ENCODE measurements at regions not wholly inside any gene's neighbourhood (a gene's known extent, or its start where the extent isn't known, plus 50 kb on each side); places are given as distances from the start of the nearest gene placed in this dataset.
"Not testable (repeated sequence)": the region's sequence is repeated elsewhere in the genome, so short reads cannot be mapped to it uniquely, and the experiment has no call there.

DNA sequence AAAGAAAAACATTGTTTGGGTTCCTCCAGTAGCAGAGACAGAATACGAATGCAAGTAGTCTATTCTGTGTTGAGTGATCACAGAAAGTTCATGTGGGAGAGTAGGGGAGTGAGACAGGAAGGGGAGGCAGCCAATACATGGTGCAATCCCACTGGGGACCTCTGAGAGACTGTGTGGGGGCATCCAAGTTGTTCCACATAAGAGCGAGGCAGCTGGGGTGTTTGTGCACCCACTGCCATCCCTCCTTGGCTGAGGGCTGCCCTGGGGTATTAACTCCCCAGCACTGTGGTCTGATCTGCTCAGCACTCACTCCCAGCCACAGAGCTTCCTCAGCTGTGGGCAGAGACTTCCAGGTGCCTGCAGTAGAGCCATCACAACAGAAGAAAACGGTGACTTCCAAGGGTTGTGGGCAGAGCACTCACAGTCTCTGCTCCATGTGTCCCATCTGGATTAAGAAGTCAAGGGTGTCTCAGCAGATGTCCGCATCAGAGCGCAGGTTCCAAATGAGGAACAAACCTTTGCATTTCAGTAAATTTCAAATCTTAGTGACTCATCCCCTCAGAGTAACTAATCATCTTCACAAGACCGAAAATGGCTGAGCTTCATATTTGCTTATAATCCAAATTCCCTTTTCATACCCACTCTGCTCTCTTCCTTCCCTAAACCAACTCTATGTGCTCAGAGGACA is 101.9 kb upstream of the NAA20 start:
- no peak overlapping the region for H3K4me3 ChIP-seq (ENCODE audit: low read depth, low read length)
- no peak for TF ChIP-seq CTCF (conservative IDR thresholded peaks at IDR 0.05; ENCODE audit: low read depth, low read length)
- DNase-seq (ENCODE audit: low read depth), result peak; percentile 47

- no peak for DNase-seq (ENCODE audit: low read depth)
- no peak overlapping the region for H3K4me3 ChIP-seq (ENCODE audit: low read depth, low read length)
These were observed 100.4 kb upstream of the NAA20 start for GRCh38 chr20:19916531-19917485.

DNA sequence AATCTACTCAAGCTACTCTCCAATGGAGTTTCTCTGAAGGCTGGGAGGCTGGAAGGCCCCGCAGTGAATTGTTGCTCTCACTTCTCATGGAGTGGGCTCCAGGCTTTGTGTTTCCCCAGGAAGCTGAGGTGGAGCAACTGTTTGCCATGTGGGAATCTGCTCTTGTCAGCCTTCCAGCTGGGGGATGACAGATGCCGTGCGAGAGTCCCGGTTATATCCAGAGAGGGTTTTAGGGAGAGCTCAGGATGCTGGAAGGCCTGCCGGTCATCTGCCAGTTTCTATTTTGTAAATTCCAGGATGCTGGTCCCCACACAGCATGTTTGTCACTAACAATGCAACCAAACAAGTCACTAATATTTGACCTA is 98.2 kb upstream of the NAA20 start:
- DNase-seq (ENCODE audit: low read depth), result no peak
- H3K4me3 ChIP-seq (ENCODE audit: low read depth, low read length), result no peak overlapping the region
- no peak for TF ChIP-seq CTCF (conservative IDR thresholded peaks at IDR 0.05; ENCODE audit: low read depth, low read length)

More at GRCh38 chr20:19916531-19917485, 100.4 kb upstream of the NAA20 start:
- TF ChIP-seq CTCF (conservative IDR thresholded peaks at IDR 0.05; ENCODE audit: low read depth, low read length), result no peak

GRCh38 chr20:19920381-19921138 is 96.6 kb upstream of the NAA20 start:
- TF ChIP-seq CTCF (conservative IDR thresholded peaks at IDR 0.05; ENCODE audit: low read depth, low read length), result no peak
- peak; percentile 28 for DNase-seq (ENCODE audit: low read depth)
- H3K4me3 ChIP-seq (ENCODE audit: low read depth, low read length), result no peak overlapping the region

DNA sequence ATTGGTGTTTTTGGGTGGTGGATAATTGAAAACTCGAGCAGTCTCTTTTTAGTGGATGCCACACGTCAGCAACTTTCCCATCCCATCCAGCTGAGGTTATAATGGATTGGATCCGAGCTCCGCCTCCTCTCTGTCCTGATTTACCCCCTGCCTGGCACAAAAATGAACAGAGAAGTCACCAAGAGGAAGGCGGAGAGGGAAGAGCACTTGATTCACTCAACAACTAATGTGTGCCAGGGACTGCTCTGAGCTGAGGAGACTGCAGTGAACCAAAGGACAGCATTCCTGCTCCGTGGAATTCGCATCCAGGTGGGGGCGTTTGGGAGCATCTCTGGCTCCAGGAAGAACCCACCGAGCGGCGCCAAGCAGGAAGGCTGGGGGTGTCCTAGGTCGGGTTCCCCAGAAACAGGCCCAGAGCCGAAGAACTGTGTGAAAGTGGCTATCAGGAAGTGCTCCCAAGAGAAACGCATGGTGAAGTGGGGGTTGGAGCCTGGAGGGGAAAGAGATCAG is 95.8 kb upstream of the NAA20 start:
- no peak overlapping the region for H3K4me3 ChIP-seq (ENCODE audit: low read depth, low read length)
- DNase-seq (ENCODE audit: low read depth), result no peak
- no peak for TF ChIP-seq CTCF (conservative IDR thresholded peaks at IDR 0.05; ENCODE audit: low read depth, low read length)

DNA sequence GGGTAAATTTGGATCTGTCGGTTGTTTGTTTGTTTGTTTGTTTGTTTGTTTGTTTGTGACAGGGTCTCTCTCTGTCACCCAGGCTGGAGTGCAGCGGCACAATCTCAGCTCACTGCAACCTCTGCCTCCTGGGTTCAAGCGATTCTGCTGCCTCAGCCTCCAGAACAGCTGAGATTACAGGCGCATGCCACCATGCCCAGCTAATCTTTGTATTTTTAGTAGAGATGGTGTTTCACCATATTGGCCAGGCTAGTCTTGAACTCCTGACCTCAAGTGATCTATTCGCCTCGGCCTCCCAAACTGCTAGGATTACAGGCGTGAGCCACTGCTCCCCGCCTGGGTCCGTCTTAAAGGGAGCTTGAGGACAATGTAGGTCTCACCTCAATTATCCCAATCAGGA is 95.3 kb upstream of the NAA20 start:
- DNase-seq (ENCODE audit: low read depth); H3K4me3 ChIP-seq (ENCODE audit: low read depth, low read length): not testable (repeated sequence)

- H3K4me3 ChIP-seq (ENCODE audit: low read depth, low read length), result no peak overlapping the region
- DNase-seq (ENCODE audit: low read depth), result peak; percentile 23
- TF ChIP-seq CTCF (conservative IDR thresholded peaks at IDR 0.05; ENCODE audit: low read depth, low read length), result no peak
These were observed 94.4 kb upstream of the NAA20 start for GRCh38 chr20:19922716-19923115.
